NCI-H1092 treated with DMSO at 0.1 percent for 48 hours (cell line): ENCODE measurements at regions not wholly inside any gene's neighbourhood (a gene's known extent, or its start where the extent isn't known, plus 50 kb on each side); places are given as distances from the start of the nearest gene placed in this dataset.
"Not testable (repeated sequence)": the region's sequence is repeated elsewhere in the genome, so short reads cannot be mapped to it uniquely, and the experiment has no call there.

Experiments
- DNase-seq: peaks from one replicate; lab custom pipeline; 2025; lab: John Stamatoyannopoulos, UW

DNA sequence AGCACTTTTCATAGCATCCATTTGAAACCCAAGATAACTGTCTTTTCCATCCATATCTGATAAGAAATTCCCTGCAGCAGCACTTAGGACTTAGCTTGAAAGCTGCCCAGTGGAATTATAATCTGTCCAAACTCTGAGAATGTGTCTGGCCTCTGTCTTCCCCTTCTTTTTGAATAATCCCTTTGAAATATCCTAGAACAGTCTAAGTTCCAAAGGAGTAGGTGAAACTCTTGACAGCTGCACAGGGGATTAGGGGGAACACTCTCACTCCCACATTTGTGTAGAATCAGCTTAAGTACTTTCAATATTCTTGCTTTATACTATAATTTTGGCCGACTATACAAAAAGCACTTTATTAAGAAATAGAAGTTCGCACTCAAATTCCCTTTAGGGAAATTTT lies 157.7 kb downstream of the PAPSS1 start:
- DNase-seq, result no peak

DNA sequence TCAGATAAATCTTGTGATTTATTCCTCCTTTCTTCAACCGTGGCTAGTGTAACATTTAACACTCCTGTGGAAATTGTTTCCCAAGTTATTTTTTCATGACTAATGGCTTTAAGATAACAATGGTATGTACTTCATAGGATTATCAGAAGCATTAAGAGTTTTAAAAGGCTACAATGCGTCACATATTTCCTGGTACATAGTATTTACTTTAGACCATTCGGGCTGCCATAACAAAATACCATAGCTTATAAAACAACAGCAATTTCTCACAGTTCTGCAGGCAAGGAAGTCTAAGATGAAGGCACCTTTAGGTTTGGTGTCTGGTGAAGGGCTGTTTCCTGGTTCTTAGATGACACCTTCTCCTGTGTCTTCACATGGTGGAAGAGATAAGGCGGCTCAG lies 158.6 kb downstream of the PAPSS1 start:
- no peak for DNase-seq

DNA sequence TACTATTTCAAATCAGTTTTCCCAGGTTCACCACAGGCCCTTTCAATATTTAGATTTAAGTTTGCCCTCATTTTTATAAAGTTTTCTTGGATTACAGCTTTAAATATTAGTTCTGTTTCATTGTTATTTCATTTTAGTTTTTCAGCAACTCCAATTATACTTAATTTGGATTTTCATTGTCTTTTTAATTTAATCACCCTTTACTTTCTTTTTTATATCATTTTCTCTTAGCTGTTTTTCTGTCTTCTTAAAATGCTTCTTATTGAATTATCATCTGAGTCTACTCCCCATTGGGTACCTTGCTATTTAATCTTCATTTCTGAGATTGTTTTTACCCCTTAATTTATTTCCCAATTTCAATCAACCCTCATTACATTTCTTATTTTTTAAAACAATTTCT lies 160.4 kb downstream of the PAPSS1 start:
- DNase-seq, result no peak

DNA sequence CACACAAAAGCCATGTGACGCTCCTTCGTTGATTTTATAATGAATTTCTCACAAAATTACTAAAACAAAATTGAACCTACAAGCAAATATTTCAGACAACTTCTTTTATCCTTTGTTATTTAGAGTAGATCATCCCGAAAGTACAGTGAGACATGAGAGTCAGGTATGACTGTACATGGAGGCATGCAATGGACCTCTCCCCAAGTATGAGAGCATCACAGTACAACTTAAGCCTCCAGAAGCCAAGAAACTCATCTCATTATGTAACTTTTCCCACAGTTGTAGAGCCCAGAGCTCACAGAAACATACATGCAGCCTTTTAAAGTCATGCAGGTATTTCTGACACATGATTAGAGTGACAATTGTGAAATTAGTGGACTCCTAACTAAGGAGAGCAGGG lies 167.7 kb downstream of the PAPSS1 start:
- no peak for DNase-seq

DNA sequence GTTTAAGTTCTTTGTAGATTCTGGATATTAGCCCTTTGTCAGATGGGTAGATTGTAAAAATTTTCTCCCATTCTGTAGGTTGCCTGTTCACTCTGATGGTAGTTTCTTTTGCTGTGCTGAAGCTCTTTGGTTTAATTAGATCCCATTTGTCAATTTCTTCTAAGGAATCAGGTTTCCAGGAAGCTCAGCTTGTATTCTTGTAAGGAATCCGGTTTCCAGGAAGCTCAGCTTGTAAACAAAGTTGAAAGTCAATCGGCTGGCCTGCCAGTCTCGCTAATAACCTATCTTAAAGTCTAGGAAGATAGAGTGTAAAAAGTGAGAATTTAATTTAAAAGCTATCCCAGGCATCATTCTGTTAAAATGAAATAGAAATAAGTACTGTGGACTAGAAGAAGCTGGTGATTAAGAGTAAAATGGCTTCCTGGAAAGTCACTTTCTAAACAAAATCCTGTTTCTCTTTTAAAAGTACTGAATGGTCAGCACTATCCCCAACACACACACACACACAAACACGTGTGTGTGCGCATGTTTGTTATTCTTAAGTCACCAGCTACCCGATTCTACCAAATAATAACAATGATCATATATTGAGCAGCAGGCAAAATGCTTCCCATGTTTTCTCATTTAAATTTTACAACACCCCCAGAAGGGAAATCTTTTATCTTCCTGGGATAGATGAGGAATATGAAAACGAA lies 171.7 kb downstream of the PAPSS1 start:
- no peak for DNase-seq

DNA sequence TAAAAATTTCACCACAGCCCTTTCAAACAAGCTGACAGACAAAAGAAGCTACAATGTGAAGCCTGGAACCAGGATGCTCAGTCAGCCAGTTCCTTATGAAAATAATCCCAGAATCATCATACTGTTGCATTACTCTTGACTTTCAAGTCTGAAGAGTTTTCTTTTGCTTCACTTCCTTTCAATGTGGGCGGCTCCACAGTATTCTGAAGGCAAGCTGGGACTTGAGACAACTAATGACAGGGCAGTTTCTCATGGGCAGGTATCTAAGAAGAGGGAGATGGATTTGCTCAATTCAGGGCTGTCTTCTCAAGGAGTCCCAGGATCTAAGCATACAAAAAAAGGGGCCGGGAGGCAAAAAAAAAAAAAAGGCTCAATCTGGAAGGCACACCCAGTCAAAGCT lies 173.4 kb downstream of the PAPSS1 start:
- DNase-seq, result no peak

DNA sequence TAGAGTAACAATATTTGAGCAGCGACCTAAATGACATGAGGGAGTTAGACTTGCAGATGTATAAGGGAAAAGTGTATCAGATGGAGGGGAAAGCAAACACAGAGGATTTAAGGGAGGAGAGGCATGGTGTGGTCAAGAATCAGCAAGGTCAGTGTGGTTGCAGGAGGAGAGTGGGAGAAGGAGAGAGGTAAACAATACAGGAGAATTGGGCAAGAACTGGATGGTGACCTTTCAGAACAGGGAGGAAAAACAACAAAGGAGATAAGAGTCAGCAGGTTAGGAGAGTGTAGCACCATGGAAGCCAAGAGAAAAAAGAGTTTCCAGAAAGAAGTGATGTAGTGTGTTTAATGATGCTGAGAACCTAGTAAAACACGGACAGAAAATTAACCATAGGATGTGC lies 178.5 kb downstream of the PAPSS1 start:
- no peak for DNase-seq

DNA sequence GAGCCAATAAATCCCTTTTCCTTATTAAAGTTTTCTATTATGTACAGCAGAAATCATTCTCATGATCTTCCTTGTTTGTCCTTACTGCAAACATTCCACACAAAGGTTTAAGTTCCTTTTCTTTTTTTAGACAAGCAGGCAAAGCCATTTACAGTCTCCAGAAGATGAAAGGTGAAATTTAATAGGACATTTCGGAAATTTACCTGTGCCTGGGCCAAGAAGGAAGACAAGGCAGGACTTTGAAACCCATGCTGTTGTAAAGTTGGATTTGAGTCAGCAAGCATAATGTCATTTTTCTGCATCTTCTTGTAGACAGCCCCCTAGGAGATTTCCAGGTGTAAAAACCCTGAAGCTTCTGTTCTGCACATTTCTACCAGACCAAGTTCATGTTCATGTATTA lies 188.1 kb downstream of the PAPSS1 start:
- DNase-seq, result no peak

DNA sequence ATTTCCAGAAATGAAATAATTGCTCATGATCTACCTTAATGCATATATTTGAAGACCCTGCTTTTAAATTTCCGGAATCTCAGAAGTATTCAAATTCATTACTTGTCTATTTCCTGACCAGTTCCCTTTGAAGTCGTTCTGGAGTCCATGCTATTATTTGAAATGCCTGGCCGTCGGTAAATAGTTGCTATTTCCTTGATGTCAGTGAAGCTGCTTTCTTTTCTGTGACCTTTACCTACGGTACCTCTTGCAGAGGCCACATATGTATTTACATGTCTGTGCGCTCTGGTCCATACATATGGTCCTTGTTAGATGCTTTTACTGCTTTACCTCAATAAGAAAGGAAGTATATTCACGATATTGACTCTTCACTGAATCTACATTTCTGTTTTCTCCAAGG lies 199.7 kb downstream of the PAPSS1 start:
- no peak for DNase-seq

DNA sequence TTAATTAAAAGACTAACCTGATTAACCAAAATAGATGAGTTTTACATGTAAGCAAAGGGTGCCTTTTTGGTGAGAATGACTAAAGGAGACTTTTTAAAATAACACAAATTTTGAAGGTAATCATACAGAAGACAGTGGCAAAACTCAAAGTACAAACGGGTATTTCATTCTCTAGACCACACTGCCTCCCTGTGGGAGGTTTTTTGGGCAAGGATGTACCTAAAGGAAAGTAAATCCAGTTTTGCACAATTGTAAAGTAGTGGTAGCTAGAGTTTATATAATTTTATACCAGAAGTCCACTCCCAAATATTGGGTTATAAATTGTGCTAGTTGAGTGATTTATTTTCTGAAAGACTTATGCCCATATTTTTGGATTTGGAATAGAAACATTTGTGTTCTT lies 201.0 kb downstream of the PAPSS1 start:
- DNase-seq, result no peak

DNA sequence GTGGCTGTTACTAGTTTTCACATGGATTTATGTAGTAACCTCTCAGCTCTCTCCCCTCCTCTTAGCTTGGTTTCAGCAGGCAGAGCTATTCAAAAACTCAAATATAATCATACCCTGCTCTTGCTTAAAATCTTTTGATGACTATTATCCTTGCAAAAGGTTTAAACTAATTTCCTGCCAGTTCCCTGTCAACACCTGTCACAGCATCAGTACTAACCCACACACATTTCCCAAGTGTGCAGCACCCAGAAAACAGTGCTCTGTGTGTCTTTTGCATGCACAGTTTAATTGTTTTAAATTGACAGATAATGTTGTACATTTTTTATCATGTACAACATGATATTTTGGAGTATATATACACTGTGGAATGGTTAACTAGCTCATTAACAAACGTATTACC lies 202.0 kb downstream of the PAPSS1 start:
- no peak for DNase-seq

DNA sequence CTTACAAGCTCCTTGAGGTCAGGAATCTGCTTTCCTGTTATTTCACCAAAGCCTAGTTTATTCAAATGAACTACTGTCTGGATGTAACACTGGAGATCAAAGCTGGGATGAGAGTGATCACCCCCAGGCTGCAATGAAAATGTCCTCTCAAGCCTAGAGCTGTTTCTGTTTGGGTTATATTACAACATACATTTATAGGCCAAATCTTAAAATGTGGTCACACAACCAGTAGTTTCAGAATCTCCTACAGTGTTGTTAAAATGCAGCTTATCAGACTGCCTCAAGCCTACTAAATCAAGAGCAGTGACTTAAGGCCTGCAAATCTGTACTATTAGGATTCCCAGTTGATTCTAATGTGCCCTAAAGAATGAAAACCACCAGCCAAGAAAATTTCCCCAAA lies 207.5 kb downstream of the PAPSS1 start:
- no peak for DNase-seq

DNA sequence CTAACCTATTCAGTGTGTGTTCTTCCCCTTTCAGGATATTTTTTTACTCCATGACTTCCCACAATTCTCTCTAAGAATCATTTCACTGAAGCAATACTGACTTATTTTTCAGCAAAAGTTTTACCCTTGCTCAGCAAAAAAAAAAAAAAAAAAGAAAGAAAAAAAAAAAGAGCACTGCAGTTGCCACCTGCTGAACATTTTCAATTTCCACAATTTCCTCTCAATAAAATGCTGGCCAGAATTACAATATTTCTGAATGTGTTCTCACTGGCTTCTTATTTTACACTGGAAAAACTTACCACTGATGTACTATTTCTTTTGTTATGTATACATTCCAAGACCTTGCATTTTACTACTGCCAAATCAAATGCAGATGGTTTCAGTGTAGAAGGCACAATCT lies 210.4 kb downstream of the PAPSS1 start:
- no peak for DNase-seq

DNA sequence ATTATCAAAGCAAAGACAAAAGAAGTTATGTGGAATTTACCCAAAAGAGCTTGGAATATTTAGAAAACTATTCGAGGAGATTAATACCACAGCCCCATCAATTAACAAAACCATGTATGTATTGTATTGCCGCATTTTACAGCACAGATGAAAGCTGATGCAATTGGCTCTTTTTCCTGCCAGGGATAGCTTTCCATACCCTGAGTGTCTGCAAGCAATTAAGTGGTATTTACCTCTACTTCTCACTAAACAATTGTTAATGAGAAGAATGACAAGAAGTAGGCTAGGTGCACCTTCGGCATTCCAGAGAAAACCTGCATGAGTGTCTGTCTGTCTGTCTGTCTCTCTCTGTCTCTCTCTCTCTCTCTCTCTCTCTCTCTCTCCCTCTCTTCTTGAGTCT lies 219.5 kb downstream of the PAPSS1 start:
- no peak for DNase-seq

DNA sequence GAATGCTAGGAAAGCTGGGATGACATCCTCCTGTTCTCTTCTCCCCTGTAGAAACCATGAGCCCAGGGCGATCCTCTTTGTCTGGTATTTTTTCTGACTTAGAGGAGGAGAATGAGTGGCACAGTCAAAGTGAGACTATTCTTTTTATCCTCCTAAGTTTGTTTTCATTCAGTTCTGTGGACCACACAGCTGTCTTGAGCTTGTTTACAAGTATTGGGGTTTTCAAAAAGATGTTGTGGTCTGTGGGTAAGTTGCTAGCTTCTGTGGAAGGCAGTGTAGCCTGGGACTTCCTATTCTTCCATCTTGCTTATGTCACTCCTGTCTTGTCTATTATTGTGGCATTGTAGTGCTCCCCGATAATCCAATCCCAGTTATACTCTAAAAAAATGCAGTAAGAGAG lies 223.0 kb downstream of the PAPSS1 start:
- DNase-seq, result no peak

DNA sequence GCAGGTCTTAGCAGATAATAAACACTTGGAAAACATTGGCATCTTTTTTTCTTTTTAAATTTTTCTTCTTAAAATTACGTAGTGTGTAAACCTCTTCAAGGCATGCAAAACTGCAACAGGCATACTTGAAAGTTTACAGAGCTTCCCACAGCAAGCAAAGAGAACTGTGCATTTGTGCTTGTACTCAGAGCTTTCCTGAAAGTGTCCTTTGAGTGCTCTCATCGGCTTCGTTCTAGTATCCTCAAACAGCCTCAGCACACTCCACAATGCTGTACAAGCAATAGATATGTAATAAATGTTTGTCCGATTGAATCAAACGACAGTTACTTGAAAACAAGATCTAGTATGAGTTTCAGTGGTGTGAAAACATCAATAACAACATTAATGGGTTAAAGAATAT lies 227.5 kb downstream of the PAPSS1 start:
- DNase-seq, result no peak

DNA sequence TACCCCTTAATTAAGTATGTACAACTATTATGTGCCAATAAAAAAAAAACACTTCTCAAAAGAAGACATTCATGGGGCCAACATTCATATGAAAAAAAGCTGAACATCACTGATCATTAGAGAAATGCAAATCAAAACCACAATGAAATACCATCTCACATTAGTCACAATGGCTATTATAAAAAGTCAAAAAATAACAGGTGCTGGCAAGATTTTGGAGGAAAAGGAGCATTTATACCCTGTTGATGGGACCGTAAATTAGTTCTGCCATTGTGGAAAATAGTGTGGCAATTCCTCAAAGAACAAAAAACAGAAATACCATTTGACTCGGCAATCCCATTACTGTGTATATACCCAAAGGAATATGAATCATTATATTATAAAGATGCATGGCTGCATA lies 229.9 kb downstream of the PAPSS1 start:
- DNase-seq, result no peak

DNA sequence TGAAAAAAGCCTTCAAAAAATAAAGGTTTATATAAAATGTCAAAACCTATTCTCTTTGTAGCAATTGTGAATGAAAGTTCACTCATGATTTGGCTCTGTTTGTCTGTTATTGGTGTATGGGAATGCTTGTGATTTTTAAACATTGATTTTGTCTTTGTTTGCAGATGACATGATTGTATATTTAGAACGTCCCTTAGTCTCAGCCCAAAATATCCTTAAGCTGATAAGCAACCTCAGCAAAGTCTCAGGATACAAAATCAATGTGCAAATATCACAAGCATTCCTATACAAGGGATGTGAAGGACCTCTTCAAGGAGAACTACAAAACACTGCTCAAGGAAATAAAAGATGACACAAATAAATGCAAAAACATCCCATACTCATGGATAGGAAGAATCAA lies 236.4 kb downstream of the PAPSS1 start:
- DNase-seq, result not testable (repeated sequence)

DNA sequence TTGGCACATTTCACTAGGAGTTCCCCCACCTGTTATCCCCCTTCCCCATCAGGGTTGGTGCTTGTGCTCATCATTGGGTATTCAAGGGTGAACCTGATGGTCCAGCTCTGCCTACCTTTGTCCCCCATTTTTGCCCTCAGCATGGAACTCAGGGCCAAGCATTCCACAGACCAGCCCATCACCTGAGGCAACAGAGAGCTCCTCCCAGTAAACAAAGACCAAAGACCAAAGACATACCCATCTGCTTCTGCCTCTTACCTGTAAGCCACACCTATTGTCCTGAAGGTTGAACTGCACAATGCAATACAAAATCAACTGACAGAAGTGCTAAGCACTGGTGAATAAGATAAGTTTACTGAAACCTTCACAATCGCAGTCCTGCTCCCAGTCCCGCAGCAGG lies 237.5 kb downstream of the PAPSS1 start:
- DNase-seq, result no peak

DNA sequence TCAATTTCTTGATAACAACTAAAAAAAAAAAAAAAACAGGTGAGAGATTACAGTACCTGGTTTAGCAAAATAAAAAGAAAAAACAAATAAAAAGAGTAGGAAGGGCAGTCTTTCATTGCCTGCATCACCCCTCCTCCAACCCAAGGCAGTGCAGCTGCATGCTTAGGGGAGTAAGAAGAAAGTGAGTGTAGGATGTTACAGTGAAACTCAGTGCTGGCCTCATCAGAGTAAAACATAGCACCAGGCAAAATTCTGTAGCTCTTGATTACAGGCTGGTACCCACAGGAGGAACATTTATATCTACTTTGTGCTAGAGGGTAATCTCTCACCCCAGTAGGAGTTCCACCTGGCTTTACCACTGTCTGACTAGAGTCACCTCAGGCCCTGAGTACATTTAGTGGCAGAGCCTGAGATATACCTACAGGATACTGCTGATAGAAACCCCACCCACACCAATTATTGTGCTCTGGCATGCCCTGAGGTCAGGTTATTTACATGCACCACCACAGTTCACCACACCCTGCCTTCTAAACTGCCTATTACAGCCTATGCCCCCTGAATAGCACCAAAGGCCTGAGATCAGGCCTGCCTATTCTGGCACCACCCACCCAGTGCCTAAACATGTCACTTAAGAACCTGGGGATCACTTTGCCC lies 241.6 kb downstream of the PAPSS1 start:
- DNase-seq, result no peak

DNA sequence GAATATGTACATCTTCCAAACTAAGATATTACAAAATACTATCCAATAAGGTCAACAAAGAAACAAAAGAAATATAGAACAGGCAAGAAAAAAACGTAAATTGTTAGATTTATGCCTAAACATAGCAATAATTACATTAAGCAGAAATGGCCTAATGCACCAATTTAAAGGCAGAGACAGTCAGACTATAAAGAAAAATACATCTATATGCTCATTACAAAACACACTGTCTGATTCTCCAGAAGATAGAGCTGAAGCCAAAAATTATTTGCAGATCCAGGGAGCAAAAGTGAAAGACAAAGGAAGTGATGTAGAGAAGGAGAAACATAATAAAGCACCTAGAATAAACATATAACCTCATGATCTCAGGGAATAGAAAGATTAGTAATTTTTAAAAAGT lies 246.9 kb downstream of the PAPSS1 start:
- no peak for DNase-seq

DNA sequence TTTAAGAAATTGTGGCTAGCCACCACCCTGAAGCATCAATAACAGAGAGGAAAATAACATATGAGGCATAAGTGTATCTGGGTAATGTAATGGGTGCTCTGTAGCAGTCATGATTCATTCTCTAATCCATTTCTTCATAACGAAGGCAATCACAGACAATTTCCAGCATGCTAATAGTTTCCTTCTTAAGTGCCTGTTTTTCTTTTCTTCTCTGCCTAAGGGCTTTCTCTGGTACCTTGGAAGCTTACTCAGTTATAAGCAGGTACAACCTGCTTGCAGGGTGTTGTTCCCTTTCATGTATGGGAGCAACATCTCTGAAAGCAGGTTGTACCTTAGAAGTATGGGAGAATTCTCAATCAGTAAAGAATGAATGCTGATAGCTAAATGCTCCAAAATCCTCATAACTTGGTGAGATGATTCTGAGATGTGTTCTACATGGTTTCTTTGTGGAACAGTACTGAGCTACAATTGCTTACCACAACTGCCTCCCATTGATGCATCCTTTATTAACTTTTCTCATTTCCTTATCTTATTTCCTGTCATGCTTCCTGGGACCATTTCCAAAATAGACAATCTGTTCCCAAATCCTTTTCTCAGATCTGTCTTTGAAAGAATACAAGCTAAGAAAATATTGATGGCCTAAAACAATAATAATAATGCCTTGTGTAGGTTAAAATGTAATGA lies 247.6 kb downstream of the PAPSS1 start:
- no peak for DNase-seq

DNA sequence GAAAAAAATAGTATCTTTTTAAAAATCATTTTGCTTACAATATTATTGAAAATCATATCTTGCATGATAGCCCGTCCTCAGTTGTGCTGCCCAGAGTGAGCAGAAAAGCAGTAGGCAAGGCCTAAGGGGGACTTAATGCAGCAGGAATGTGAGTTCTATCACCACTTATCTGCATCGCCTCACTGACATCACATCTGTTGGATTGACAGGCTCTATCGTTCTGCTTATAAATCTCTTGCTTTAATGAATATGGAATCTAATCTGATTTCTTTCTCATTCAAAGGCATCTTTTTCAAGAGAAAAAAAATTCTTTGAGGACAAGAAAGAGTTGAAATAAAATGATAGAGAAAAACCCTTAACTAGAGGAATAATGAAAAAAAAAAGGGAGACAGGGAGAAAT lies 249.9 kb downstream of the PAPSS1 start:
- no peak for DNase-seq

DNA sequence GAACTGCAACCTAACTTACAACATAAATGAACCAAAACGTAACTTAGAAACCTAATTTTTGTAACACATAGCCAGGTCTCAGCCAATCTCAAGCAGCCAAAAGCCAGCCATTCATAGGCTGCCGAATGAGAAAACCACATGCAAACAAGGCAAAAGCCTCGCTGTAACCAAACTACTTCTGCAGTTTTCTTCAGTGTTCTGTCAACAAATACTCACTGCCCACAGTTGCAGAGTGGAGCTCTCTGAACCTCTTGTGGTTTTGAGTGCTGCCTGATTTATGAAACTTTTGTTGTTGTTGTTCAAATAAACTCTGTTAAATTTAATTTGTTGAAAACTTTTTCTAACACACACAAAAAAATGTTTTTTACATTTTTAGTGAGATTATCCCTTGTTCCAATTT lies 251.2 kb downstream of the PAPSS1 start:
- no peak for DNase-seq
